ENCODE measurements at regions not wholly inside any gene's neighbourhood (a gene's known extent, or its start where the extent isn't known, plus 50 kb on each side); places are given as distances from the start of the nearest gene placed in this dataset.

- H3K27me3 ChIP-seq: no peaks in the 10 kb centered on the region
- no peak overlapping the region for H3K4me3 ChIP-seq
- in situ Hi-C loops (cut with MboI; ENCODE audit: low pct_ligation_motif_present in 1 of 4, low pct_unique_long_range_greater_than_20kb in 1 of 4, low sequenced_read_pairs in 3 of 4): no loop called here
- DNase-seq: no peak
- TF ChIP-seq POLR2A (IDR thresholded peaks at IDR 0.05) (no peak), EP300 (IDR thresholded peaks at IDR 0.05; ENCODE audit: low read depth) (no peak), CTCF (IDR thresholded peaks at IDR 0.05) (no peak), POLR2AphosphoS5 (IDR thresholded peaks at IDR 0.05) (no peak)
- no peaks in the 10 kb centered on the region for H3K9me3 ChIP-seq
- intact Hi-C loops (cut with DNase I; ENCODE audit: low total_unique reads): no loop called here
- no peak overlapping the region for H3K27ac ChIP-seq
- no peaks in the 10 kb centered on the region for H3K36me3 ChIP-seq
- H3K4me1 ChIP-seq: no peaks in the 10 kb centered on the region
Observed at GRCh38 chr3:132378-132777, 64.2 kb upstream of the CHL1 start.

- Histone ChIP-seq H3K9me3 (no peaks in the 10 kb centered on the region), H3K4me1 (no peaks in the 10 kb centered on the region), H3K36me3 (no peaks in the 10 kb centered on the region), H3K4me3 (no peak overlapping the region), H3K27me3 (no peaks in the 10 kb centered on the region), H3K27ac (no peak overlapping the region)
- in situ Hi-C loops (cut with MboI; ENCODE audit: low pct_ligation_motif_present in 1 of 4, low pct_unique_long_range_greater_than_20kb in 1 of 4, low sequenced_read_pairs in 3 of 4): no loop called here
- no peak for DNase-seq
- intact Hi-C loops (cut with DNase I; ENCODE audit: low total_unique reads): no loop called here
- no peak for TF ChIP-seq EP300 (IDR thresholded peaks at IDR 0.05; ENCODE audit: low read depth)
- no peak for TF ChIP-seq POLR2A (IDR thresholded peaks at IDR 0.05)
- TF ChIP-seq CTCF (IDR thresholded peaks at IDR 0.05): no peak
- TF ChIP-seq POLR2AphosphoS5 (IDR thresholded peaks at IDR 0.05): no peak
- 43 to 49% methylated on average over 2 of the region's 2 CpGs for WGBS, 2 donors (ENCODE audit: low coverage in 1 of 2)
Observed at GRCh38 chr3:132904-133303, 63.7 kb upstream of the CHL1 start.

- in situ Hi-C loops (cut with MboI; ENCODE audit: low pct_ligation_motif_present in 1 of 4, low pct_unique_long_range_greater_than_20kb in 1 of 4, low sequenced_read_pairs in 3 of 4) (no loop called here), intact Hi-C loops (cut with DNase I; ENCODE audit: low total_unique reads) (no loop called here)
- Histone ChIP-seq H3K4me1 (no peaks in the 10 kb centered on the region), H3K27me3 (no peaks in the 10 kb centered on the region), H3K9me3 (no peaks in the 10 kb centered on the region), H3K27ac (no peak overlapping the region), H3K36me3 (no peaks in the 10 kb centered on the region), H3K4me3 (no peak overlapping the region)
- TF ChIP-seq EP300 (IDR thresholded peaks at IDR 0.05; ENCODE audit: low read depth) (no peak), POLR2A (IDR thresholded peaks at IDR 0.05) (no peak), POLR2AphosphoS5 (IDR thresholded peaks at IDR 0.05) (no peak), CTCF (IDR thresholded peaks at IDR 0.05) (no peak)
- DNase-seq: no peak
- WGBS, 2 donors (ENCODE audit: low coverage in 1 of 2): 75 to 88% methylated on average over 5 of the region's 5 CpGs
Observed at GRCh38 chr3:140748-141330, 55.7 kb upstream of the CHL1 start.
